GM13976 (cell line): ENCODE measurements at regions not wholly inside any gene's neighbourhood (a gene's known extent, or its start where the extent isn't known, plus 50 kb on each side); places are given as distances from the start of the nearest gene placed in this dataset.

Experiments
- DNase-seq: peaks from one replicate; pipeline ENCODE4 v3.0.0; 2012; ENCODE audit warnings: low spot score
- CTCF ChIP-seq: IDR thresholded peaks from 2 replicates; pipeline ENCODE4 v1.5.1; 2012; ENCODE audit warnings: borderline replicate concordance, mild to moderate bottlenecking; ENCODE audit not compliant: insufficient read depth; ENCODE audit errors: extremely low read depth, missing control alignments, control extremely low read depth
- in situ Hi-C: fragments of 300-500 bp; cut with MboI; formaldehyde crosslinking; loops from one replicate; pipeline ENCODE4 v1.12.0; 2022; ENCODE audit warnings: low sequenced_read_pairs, mixed read lengths, inconsistent platforms; ENCODE audit not compliant: unreplicated experiment

- no peak for TF ChIP-seq CTCF
- in situ Hi-C loops = no loop called here
- no peak for DNase-seq
Measured at GRCh38 chr21:38930853-38931252, 125.1 kb downstream of the ETS2 start.

GRCh38 chr21:38930066-38930465 lies 124.3 kb downstream of the ETS2 start:
- in situ Hi-C loops = no loop called here
- no peak for TF ChIP-seq CTCF
- no peak for DNase-seq

GRCh38 chr21:38929652-38930051 lies 123.9 kb downstream of the ETS2 start:
- in situ Hi-C loops = no loop called here
- no peak for TF ChIP-seq CTCF
- DNase-seq = no peak

GRCh38 chr21:38929142-38929541 lies 123.4 kb downstream of the ETS2 start:
- DNase-seq = no peak
- in situ Hi-C loops = no loop called here
- no peak for TF ChIP-seq CTCF

- in situ Hi-C loops = no loop called here
- DNase-seq = no peak
- TF ChIP-seq CTCF = no peak
Measured at GRCh38 chr21:38927776-38928175, 122.0 kb downstream of the ETS2 start.

- DNase-seq = no peak
- TF ChIP-seq CTCF = no peak
- in situ Hi-C loops = no loop called here
Measured at GRCh38 chr21:38925923-38926322, 120.2 kb downstream of the ETS2 start.

GRCh38 chr21:38925478-38925877 lies 119.7 kb downstream of the ETS2 start:
- in situ Hi-C loops = no loop called here
- DNase-seq = no peak
- TF ChIP-seq CTCF = no peak
